SK-N-SH treated with all-trans-retinoic acid at 6 μM for 48 hours (cell line): ENCODE measurements at regions not wholly inside any gene's neighbourhood (a gene's known extent, or its start where the extent isn't known, plus 50 kb on each side); places are given as distances from the start of the nearest gene placed in this dataset.

Source experiments
- ARNTL ChIP-seq: fragments of 450-650 bp; formaldehyde crosslinking; IDR thresholded peaks from 2 replicates; pipeline ENCODE4 v1.5.0; 2020; ENCODE audit warnings: low read depth, mild to moderate bottlenecking, moderate library complexity, borderline replicate concordance
- BACH2 ChIP-seq: fragments of 250-450 bp; sonication (Bioruptor Pico); IDR thresholded peaks from 2 replicates; pipeline ENCODE4 v1.9.0; 2021; ENCODE audit warnings: mild to moderate bottlenecking, borderline replicate concordance
- CSRNP3 ChIP-seq: fragments of 250-450 bp; sonication (Bioruptor Pico); IDR thresholded peaks from 2 replicates; pipeline ENCODE4 v1.5.1; 2021; ENCODE audit warnings: mild to moderate bottlenecking, moderate library complexity
- ESRRG ChIP-seq: fragments of 250-450 bp; sonication (Bioruptor Pico); IDR thresholded peaks from 2 replicates; pipeline ENCODE4 v1.6.1; 2021; ENCODE audit warnings: mild to moderate bottlenecking
- ISL1 ChIP-seq: fragments of 250-450 bp; sonication (Bioruptor Pico); IDR thresholded peaks from 2 replicates; pipeline ENCODE4 v2.1.2; 2022; ENCODE audit warnings: mild to moderate bottlenecking, moderate library complexity
- PATZ1 ChIP-seq: fragments of 250-450 bp; sonication (Bioruptor Pico); IDR thresholded peaks from 2 replicates; pipeline ENCODE4 v1.8.0; 2020; ENCODE audit warnings: mild to moderate bottlenecking, moderate library complexity, borderline replicate concordance
- RARB ChIP-seq: fragments of 250-450 bp; sonication (Bioruptor Pico); IDR thresholded peaks from 2 replicates; pipeline ENCODE4 v1.8.0; 2021; ENCODE audit warnings: mild to moderate bottlenecking, moderate library complexity
- TOX ChIP-seq: fragments of 250-450 bp; sonication (Bioruptor Pico); IDR thresholded peaks from 2 replicates; pipeline ENCODE4 v1.8.0; 2021; ENCODE audit warnings: mild to moderate bottlenecking, moderate library complexity, borderline replicate concordance
- ZFP3 ChIP-seq: fragments of 250-450 bp; sonication (Bioruptor Pico); IDR thresholded peaks from 2 replicates; pipeline ENCODE4 v1.5.0; 2020; ENCODE audit warnings: mild to moderate bottlenecking, moderate library complexity
- ZFP30 ChIP-seq: fragments of 450-650 bp; formaldehyde crosslinking; IDR thresholded peaks from 2 replicates; pipeline ENCODE4 v1.5.0; 2022; ENCODE audit warnings: mild to moderate bottlenecking, moderate library complexity
- ZNF565 ChIP-seq: fragments of 450-650 bp; formaldehyde crosslinking; conservative IDR thresholded peaks from 2 replicates; pipeline ENCODE4 v1.5.0; 2020; ENCODE audit warnings: low read depth, mild to moderate bottlenecking, moderate library complexity
- TF ChIP-seq, protein P1 (sequence below): fragments of 250-450 bp; sonication (Bioruptor Pico); IDR thresholded peaks from 2 replicates; pipeline ENCODE4 v1.5.0; 2020; ENCODE audit warnings: mild to moderate bottlenecking, moderate library complexity
- TF ChIP-seq, protein P2 (sequence below): fragments of 250-450 bp; sonication (Bioruptor Pico); IDR thresholded peaks from 2 replicates; pipeline ENCODE4 v1.5.1; 2020; ENCODE audit warnings: low read depth, mild to moderate bottlenecking, moderate library complexity

GRCh38 chr11:119798656-119799055, 69.7 kb upstream of the NECTIN1 start:
- TF ChIP-seq ARNTL (CRISPR knock-in tag) (no peak), TOX (CRISPR knock-in tag) (no peak), CSRNP3 (no peak), ISL1 (CRISPR knock-in tag) (no peak), ZFP3 (CRISPR knock-in tag) (no peak), ZFP30 (CRISPR knock-in tag) (no peak), ZNF565 (CRISPR knock-in tag) (no peak), RARB (CRISPR knock-in tag) (no peak), ESRRG (CRISPR knock-in tag) (no peak), PATZ1 (CRISPR knock-in tag) (no peak), BACH2 (no peak)
- TF ChIP-seq, protein P1, sequence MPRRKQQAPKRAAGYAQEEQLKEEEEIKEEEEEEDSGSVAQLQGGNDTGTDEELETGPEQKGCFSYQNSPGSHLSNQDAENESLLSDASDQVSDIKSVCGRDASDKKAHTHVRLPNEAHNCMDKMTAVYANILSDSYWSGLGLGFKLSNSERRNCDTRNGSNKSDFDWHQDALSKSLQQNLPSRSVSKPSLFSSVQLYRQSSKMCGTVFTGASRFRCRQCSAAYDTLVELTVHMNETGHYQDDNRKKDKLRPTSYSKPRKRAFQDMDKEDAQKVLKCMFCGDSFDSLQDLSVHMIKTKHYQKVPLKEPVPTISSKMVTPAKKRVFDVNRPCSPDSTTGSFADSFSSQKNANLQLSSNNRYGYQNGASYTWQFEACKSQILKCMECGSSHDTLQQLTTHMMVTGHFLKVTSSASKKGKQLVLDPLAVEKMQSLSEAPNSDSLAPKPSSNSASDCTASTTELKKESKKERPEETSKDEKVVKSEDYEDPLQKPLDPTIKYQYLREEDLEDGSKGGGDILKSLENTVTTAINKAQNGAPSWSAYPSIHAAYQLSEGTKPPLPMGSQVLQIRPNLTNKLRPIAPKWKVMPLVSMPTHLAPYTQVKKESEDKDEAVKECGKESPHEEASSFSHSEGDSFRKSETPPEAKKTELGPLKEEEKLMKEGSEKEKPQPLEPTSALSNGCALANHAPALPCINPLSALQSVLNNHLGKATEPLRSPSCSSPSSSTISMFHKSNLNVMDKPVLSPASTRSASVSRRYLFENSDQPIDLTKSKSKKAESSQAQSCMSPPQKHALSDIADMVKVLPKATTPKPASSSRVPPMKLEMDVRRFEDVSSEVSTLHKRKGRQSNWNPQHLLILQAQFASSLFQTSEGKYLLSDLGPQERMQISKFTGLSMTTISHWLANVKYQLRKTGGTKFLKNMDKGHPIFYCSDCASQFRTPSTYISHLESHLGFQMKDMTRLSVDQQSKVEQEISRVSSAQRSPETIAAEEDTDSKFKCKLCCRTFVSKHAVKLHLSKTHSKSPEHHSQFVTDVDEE = no peak
- TF ChIP-seq, protein P2, sequence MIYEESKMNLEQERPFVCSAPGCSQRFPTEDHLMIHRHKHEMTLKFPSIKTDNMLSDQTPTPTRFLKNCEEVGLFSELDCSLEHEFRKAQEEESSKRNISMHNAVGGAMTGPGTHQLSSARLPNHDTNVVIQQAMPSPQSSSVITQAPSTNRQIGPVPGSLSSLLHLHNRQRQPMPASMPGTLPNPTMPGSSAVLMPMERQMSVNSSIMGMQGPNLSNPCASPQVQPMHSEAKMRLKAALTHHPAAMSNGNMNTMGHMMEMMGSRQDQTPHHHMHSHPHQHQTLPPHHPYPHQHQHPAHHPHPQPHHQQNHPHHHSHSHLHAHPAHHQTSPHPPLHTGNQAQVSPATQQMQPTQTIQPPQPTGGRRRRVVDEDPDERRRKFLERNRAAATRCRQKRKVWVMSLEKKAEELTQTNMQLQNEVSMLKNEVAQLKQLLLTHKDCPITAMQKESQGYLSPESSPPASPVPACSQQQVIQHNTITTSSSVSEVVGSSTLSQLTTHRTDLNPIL = no peak
